Fibroblast of lung (primary cell): ENCODE measurements at regions not wholly inside any gene's neighbourhood (a gene's known extent, or its start where the extent isn't known, plus 50 kb on each side); places are given as distances from the start of the nearest gene placed in this dataset.

ENCODE experiments used
- EZH2 ChIP-seq: IDR thresholded peaks from 2 replicates; pipeline ENCODE4 v1.5.1; 2012; ENCODE audit warnings: low read length, control low read depth, mild to moderate bottlenecking; ENCODE audit errors: missing control alignments
- TF ChIP-seq, protein P1 (sequence below), 2 donors: IDR thresholded peaks in 1 of 2; conservative IDR thresholded peaks in 1 of 2; 1 replicate in 1 of 2; 2 replicates in 1 of 2; pipeline ENCODE4 v1.5.1; 2011 to 2012; ENCODE audit warnings: low read length in 2 of 2, control low read depth in 1 of 2, inconsistent platforms in 1 of 2, low read depth in 1 of 2, mild to moderate bottlenecking in 1 of 2

DNA sequence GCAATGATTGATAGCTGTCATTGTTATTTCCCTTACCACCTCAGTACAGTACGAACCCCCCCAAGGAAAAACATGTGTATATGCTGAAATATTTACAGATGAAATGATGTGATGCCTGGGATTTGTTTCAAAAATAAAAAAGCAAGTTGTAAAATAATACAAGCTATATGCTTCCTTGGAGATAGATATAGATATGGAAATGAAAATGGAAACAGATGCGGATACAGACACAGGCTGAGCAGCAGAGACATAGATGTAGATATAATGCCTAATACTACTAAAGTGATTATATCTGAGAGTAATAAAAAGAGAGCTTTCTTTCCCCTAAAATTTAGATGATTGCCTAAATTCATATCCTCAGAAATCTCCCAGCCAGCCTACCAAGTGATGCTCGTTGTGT lies 127.5 kb upstream of the TNPO1 start:
- TF ChIP-seq, protein P1, sequence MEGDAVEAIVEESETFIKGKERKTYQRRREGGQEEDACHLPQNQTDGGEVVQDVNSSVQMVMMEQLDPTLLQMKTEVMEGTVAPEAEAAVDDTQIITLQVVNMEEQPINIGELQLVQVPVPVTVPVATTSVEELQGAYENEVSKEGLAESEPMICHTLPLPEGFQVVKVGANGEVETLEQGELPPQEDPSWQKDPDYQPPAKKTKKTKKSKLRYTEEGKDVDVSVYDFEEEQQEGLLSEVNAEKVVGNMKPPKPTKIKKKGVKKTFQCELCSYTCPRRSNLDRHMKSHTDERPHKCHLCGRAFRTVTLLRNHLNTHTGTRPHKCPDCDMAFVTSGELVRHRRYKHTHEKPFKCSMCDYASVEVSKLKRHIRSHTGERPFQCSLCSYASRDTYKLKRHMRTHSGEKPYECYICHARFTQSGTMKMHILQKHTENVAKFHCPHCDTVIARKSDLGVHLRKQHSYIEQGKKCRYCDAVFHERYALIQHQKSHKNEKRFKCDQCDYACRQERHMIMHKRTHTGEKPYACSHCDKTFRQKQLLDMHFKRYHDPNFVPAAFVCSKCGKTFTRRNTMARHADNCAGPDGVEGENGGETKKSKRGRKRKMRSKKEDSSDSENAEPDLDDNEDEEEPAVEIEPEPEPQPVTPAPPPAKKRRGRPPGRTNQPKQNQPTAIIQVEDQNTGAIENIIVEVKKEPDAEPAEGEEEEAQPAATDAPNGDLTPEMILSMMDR (conservative IDR thresholded peaks at IDR 0.05 in 1 of 2, IDR thresholded peaks at IDR 0.05 in 1 of 2; ENCODE audit: low read depth in 1 of 2, low read length in 2 of 2), result no peak
- no peak for TF ChIP-seq EZH2
